ENCODE measurements at regions not wholly inside any gene's neighbourhood (a gene's known extent, or its start where the extent isn't known, plus 50 kb on each side); places are given as distances from the start of the nearest gene placed in this dataset.

GRCh38 chr19:33906578-33907335, 110.1 kb downstream of the KCTD15 start:
- Histone ChIP-seq H3K4me2 (ENCODE audit: extremely low read depth, insufficient read depth, low read length) (no peak overlapping the region), H3K79me2 (ENCODE audit: control insufficient read depth, insufficient read depth, low read length) (no peaks in the 10 kb centered on the region), H3K36me3 (ENCODE audit: control insufficient read depth, insufficient read depth, low read length) (no peaks in the 10 kb centered on the region), H3K4me1 (ENCODE audit: control insufficient read depth, extremely low read depth, insufficient read depth, low read length) (no peaks in the 10 kb centered on the region), H3K9me3 (ENCODE audit: control insufficient read depth, insufficient read depth, low read depth, low read length) (no peaks in the 10 kb centered on the region), H3K27me3 (ENCODE audit: control insufficient read depth, insufficient read depth, low read length) (no peaks in the 10 kb centered on the region), H3K27ac (ENCODE audit: insufficient read depth, low read length) (no peak overlapping the region), H4K20me1 (ENCODE audit: control insufficient read depth, extremely low read depth, insufficient read depth, low read length) (no peaks in the 10 kb centered on the region), H3K4me3 (replicated peaks in 1 of 4; ENCODE audit: control extremely low read depth in 1 of 4, insufficient read depth in 1 of 4, low read depth in 3 of 4, low read length in 4 of 4) (no peak overlapping the region), H2AFZ (ENCODE audit: low read length) (no peak overlapping the region), H3K9ac (ENCODE audit: insufficient read depth, low read length) (no peak overlapping the region)
- peak; percentile 8 to 51 for DNase-seq (ENCODE audit: low read depth in 2 of 2)
- no peak for TF ChIP-seq CTCF (conservative IDR thresholded peaks at IDR 0.05 in 1 of 2, IDR thresholded peaks at IDR 0.05 in 1 of 2; ENCODE audit: low read depth in 1 of 2, low read length in 2 of 2)
- TF ChIP-seq EZH2 (IDR thresholded peaks at IDR 0.05; ENCODE audit: low read length, missing control alignments): no peak

GRCh38 chr19:33910922-33911321, 114.3 kb downstream of the KCTD15 start:
- Histone ChIP-seq H3K4me2 (ENCODE audit: extremely low read depth, insufficient read depth, low read length) (no peak overlapping the region), H3K27me3 (ENCODE audit: control insufficient read depth, insufficient read depth, low read length) (no peaks in the 10 kb centered on the region), H3K9me3 (ENCODE audit: control insufficient read depth, insufficient read depth, low read depth, low read length) (no peaks in the 10 kb centered on the region), H4K20me1 (ENCODE audit: control insufficient read depth, extremely low read depth, insufficient read depth, low read length) (no peaks in the 10 kb centered on the region), H3K9ac (ENCODE audit: insufficient read depth, low read length) (no peak overlapping the region), H3K4me1 (ENCODE audit: control insufficient read depth, extremely low read depth, insufficient read depth, low read length) (no peaks in the 10 kb centered on the region), H3K4me3 (replicated peaks in 1 of 4; ENCODE audit: control extremely low read depth in 1 of 4, insufficient read depth in 1 of 4, low read depth in 3 of 4, low read length in 4 of 4) (no peak overlapping the region), H3K36me3 (ENCODE audit: control insufficient read depth, insufficient read depth, low read length) (no peaks in the 10 kb centered on the region), H2AFZ (ENCODE audit: low read length) (no peak overlapping the region), H3K79me2 (ENCODE audit: control insufficient read depth, insufficient read depth, low read length) (no peaks in the 10 kb centered on the region), H3K27ac (ENCODE audit: insufficient read depth, low read length) (no peak overlapping the region)
- no peak for DNase-seq (ENCODE audit: low read depth in 2 of 2)
- no peak for TF ChIP-seq EZH2 (IDR thresholded peaks at IDR 0.05; ENCODE audit: low read length, missing control alignments)
- TF ChIP-seq CTCF (conservative IDR thresholded peaks at IDR 0.05 in 1 of 2, IDR thresholded peaks at IDR 0.05 in 1 of 2; ENCODE audit: low read depth in 1 of 2, low read length in 2 of 2): no peak

GRCh38 chr19:33914599-33914998, 117.9 kb downstream of the KCTD15 start:
- Histone ChIP-seq H2AFZ (ENCODE audit: low read length) (no peak overlapping the region), H3K27ac (ENCODE audit: insufficient read depth, low read length) (no peak overlapping the region), H3K27me3 (ENCODE audit: control insufficient read depth, insufficient read depth, low read length) (no peaks in the 10 kb centered on the region), H3K9me3 (ENCODE audit: control insufficient read depth, insufficient read depth, low read depth, low read length) (no peaks in the 10 kb centered on the region), H3K36me3 (ENCODE audit: control insufficient read depth, insufficient read depth, low read length) (no peaks in the 10 kb centered on the region), H3K4me3 (replicated peaks in 1 of 4; ENCODE audit: control extremely low read depth in 1 of 4, insufficient read depth in 1 of 4, low read depth in 3 of 4, low read length in 4 of 4) (no peak overlapping the region), H4K20me1 (ENCODE audit: control insufficient read depth, extremely low read depth, insufficient read depth, low read length) (no peaks in the 10 kb centered on the region), H3K4me1 (ENCODE audit: control insufficient read depth, extremely low read depth, insufficient read depth, low read length) (no peaks in the 10 kb centered on the region), H3K4me2 (ENCODE audit: extremely low read depth, insufficient read depth, low read length) (no peak overlapping the region), H3K79me2 (ENCODE audit: control insufficient read depth, insufficient read depth, low read length) (no peaks in the 10 kb centered on the region), H3K9ac (ENCODE audit: insufficient read depth, low read length) (no peak overlapping the region)
- DNase-seq (ENCODE audit: low read depth in 2 of 2): no peak
- TF ChIP-seq CTCF (conservative IDR thresholded peaks at IDR 0.05 in 1 of 2, IDR thresholded peaks at IDR 0.05 in 1 of 2; ENCODE audit: low read depth in 1 of 2, low read length in 2 of 2) (no peak), EZH2 (IDR thresholded peaks at IDR 0.05; ENCODE audit: low read length, missing control alignments) (no peak)

All from fibroblast of lung (primary cell).